Suppressor macrophage (primary cell): ENCODE measurements at regions not wholly inside any gene's neighbourhood (a gene's known extent, or its start where the extent isn't known, plus 50 kb on each side); places are given as distances from the start of the nearest gene placed in this dataset.

ENCODE experiments used
- DNase-seq, 4 experiments: peaks; one replicate each; pipeline ENCODE4 v3.0.0-alpha.2; 2020 to 2022

GRCh38 chr10:21318540-21319167 lies 206.8 kb downstream of the SKIDA1 start:
- peak in 1 of 4 experiments; percentile 6 for DNase-seq

- no peak for DNase-seq
Measured at GRCh38 chr10:21317902-21318301, 207.6 kb downstream of the SKIDA1 start.

GRCh38 chr10:21315645-21316220 lies 209.7 kb downstream of the SKIDA1 start:
- no peak for DNase-seq

- DNase-seq = no peak
Measured at GRCh38 chr10:21314906-21315644, 210.4 kb downstream of the SKIDA1 start.

GRCh38 chr10:21314111-21314626 lies 211.3 kb downstream of the SKIDA1 start:
- DNase-seq = no peak

- no peak for DNase-seq
Measured at GRCh38 chr10:21313691-21314090, 211.8 kb downstream of the SKIDA1 start.

GRCh38 chr10:21311426-21311825 lies 214.1 kb downstream of the SKIDA1 start:
- DNase-seq = no peak

- DNase-seq = no peak
Measured at GRCh38 chr10:21309427-21309826, 216.1 kb downstream of the SKIDA1 start.

- no peak for DNase-seq
Measured at GRCh38 chr10:21308946-21309345, 216.5 kb downstream of the SKIDA1 start.

- DNase-seq = peak in 1 of 4 experiments; percentile 13
Measured at GRCh38 chr10:21308018-21308417, 217.5 kb downstream of the SKIDA1 start.

GRCh38 chr10:21304608-21305007 lies 220.9 kb downstream of the SKIDA1 start:
- no peak for DNase-seq

- no peak for DNase-seq
Measured at GRCh38 chr10:21304198-21304597, 221.3 kb downstream of the SKIDA1 start.

GRCh38 chr10:21300551-21300950 lies 224.9 kb downstream of the SKIDA1 start:
- DNase-seq = peak; percentile 60 to 86 (median 78)

GRCh38 chr10:21299330-21299729 lies 226.2 kb downstream of the SKIDA1 start:
- DNase-seq = no peak

- no peak for DNase-seq
Measured at GRCh38 chr10:21298701-21299100, 226.8 kb downstream of the SKIDA1 start.

GRCh38 chr10:21297603-21298383 lies 227.7 kb downstream of the SKIDA1 start:
- DNase-seq = no peak

GRCh38 chr10:21296575-21297355 lies 228.7 kb downstream of the SKIDA1 start:
- no peak for DNase-seq

- DNase-seq = no peak
Measured at GRCh38 chr10:21293518-21294356, 231.7 kb downstream of the SKIDA1 start.

GRCh38 chr10:21292763-21293517 lies 232.5 kb downstream of the SKIDA1 start:
- DNase-seq = peak; percentile 14 to 34 (median 23)

GRCh38 chr10:21290499-21291160 lies 234.9 kb downstream of the SKIDA1 start:
- DNase-seq = peak in 2 of 4 experiments; percentile 9 to 22
